ENCODE measurements at regions not wholly inside any gene's neighbourhood (a gene's known extent, or its start where the extent isn't known, plus 50 kb on each side); places are given as distances from the start of the nearest gene placed in this dataset.

- no peak for DNase-seq
Measured at GRCh38 chr12:93177208-93178153, 200.2 kb upstream of the NUDT4 start.

GRCh38 chr12:93178154-93178878 is 199.4 kb upstream of the NUDT4 start:
- no peak for DNase-seq

- no peak for DNase-seq
Measured at GRCh38 chr12:93179792-93180191, 197.9 kb upstream of the NUDT4 start.

GRCh38 chr12:93180566-93180965 is 197.2 kb upstream of the NUDT4 start:
- no peak for DNase-seq

- no peak for DNase-seq
Measured at GRCh38 chr12:93181409-93181965, 196.2 kb upstream of the NUDT4 start.

GRCh38 chr12:93183940-93184671 is 193.6 kb upstream of the NUDT4 start:
- peak; percentile 81 for DNase-seq

GRCh38 chr12:93184672-93185368 is 192.9 kb upstream of the NUDT4 start:
- DNase-seq = no peak

GRCh38 chr12:93185369-93185741 is 192.4 kb upstream of the NUDT4 start:
- no peak for DNase-seq

- no peak for DNase-seq
Measured at GRCh38 chr12:93186131-93186530, 191.6 kb upstream of the NUDT4 start.

GRCh38 chr12:93186621-93187020 is 191.1 kb upstream of the NUDT4 start:
- no peak for DNase-seq

- no peak for DNase-seq
Measured at GRCh38 chr12:93191423-93191822, 186.3 kb upstream of the NUDT4 start.

- DNase-seq = no peak
Measured at GRCh38 chr12:93191956-93192355, 185.8 kb upstream of the NUDT4 start.

- no peak for DNase-seq
Measured at GRCh38 chr12:93192878-93193277, 184.8 kb upstream of the NUDT4 start.

GRCh38 chr12:93195511-93195910 is 182.2 kb upstream of the NUDT4 start:
- DNase-seq = no peak

GRCh38 chr12:93197067-93197593 is 180.6 kb upstream of the NUDT4 start:
- DNase-seq = no peak

- DNase-seq = no peak
Measured at GRCh38 chr12:93198086-93198485, 179.6 kb upstream of the NUDT4 start.

GRCh38 chr12:93199831-93200236 is 177.9 kb upstream of the NUDT4 start:
- no peak for DNase-seq

- DNase-seq = no peak
Measured at GRCh38 chr12:93200291-93200917, 177.3 kb upstream of the NUDT4 start.

GRCh38 chr12:93201990-93202389 is 175.7 kb upstream of the NUDT4 start:
- no peak for DNase-seq

GRCh38 chr12:93202688-93203087 is 175.0 kb upstream of the NUDT4 start:
- DNase-seq = no peak

GRCh38 chr12:93203361-93203760 is 174.4 kb upstream of the NUDT4 start:
- no peak for DNase-seq

Measured in muscle of arm (tissue), 1 donor.